NCI-H748 treated with DMSO at 0.1 percent for 48 hours (cell line): ENCODE measurements at regions not wholly inside any gene's neighbourhood (a gene's known extent, or its start where the extent isn't known, plus 50 kb on each side); places are given as distances from the start of the nearest gene placed in this dataset.

Experiments
- DNase-seq: peaks from one replicate; lab custom pipeline; 2025; lab: John Stamatoyannopoulos, UW

DNA sequence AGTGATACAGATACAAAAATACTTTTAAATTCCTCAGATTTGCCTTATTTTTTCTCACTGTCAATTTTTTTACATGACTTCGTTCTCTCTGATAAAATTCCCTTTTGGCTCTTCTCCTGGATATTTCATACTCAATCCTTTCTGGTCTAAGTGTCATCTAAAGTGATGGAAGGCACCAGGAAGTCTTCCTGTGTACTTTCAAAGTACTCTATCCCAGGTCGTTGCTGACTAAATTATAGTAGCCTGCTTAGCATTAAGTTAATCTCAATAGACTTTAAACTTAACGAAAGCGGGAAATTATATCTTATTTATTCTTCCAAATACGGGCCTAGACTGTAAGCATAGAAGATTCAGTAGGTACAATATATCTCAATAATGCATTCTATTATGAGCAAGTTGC, 67.8 kb downstream of the CASP12 start:
- DNase-seq: no peak

DNA sequence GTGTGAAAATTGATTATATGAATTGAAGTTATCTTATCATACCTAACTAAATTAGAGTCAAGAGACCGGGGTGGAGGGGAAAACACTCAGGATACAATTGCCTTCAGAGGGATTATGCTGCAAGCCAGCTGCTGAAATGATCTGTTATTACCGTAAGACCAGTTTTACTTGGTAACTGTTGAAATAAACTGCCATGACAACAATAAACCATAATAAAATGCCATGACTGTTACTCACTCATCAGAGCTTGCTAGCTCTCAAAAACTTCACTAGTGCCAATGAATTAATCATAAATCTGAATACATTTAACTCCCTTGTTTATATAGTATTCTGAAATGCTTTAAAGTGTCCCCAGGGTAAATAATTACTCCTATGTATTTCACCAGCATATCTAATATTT, 68.2 kb downstream of the CASP12 start:
- no peak for DNase-seq

DNA sequence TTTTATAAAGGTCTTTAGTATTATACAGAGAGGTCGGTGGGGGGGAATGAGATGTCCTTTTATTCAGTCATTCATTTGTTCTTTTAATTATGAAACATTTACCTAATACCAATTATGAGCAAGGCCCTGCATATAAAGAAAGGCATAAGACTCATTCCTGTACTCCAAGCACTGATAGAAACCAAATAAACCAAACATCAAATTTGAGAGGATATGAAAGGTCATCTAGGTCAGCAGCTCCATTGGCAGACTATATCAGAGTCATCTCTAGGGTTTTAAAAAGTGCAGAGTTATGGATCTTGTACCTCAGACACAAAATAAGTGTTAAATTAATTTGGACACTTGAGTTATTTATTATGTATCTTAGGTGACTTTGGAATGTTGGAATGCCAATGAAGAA, 71.5 kb downstream of the CASP12 start:
- no peak for DNase-seq

DNA sequence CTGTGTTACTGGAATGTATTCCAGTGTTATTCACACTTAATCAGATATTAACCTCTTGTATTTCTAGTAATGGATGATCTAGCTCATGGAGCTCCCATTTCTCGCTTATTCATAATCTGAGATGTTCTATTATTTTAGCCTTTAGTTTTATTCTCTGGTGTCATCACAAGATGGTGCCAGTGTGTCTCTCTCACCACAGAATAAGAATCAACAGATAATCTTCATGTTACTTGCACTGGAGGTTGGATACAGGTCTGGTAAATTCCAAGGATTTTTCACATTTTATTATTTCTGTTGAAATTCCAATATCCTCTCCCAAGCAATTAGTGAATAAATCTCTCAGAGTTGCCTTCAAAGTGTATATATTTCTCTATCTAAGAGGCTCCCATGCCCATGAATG, 74.6 kb downstream of the CASP12 start:
- DNase-seq: no peak

DNA sequence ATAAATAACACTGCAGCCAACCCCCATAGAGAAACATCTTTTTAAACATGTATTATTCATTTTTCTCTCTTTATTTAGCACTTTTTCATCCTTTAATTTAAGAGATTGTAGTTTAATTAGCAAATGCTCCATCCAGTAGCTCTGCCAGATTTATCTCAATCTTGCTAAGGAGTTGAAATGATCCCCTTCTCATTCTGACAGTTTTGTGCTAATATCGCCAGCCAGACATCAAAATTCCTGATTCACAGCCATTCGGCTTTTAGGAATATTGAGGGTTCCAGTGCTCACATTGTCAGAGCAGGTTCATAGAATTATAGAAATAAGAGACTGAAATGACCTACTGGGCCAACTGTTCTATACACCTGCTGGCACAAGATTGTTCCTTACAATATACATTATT, 77.8 kb downstream of the CASP12 start:
- no peak for DNase-seq

DNA sequence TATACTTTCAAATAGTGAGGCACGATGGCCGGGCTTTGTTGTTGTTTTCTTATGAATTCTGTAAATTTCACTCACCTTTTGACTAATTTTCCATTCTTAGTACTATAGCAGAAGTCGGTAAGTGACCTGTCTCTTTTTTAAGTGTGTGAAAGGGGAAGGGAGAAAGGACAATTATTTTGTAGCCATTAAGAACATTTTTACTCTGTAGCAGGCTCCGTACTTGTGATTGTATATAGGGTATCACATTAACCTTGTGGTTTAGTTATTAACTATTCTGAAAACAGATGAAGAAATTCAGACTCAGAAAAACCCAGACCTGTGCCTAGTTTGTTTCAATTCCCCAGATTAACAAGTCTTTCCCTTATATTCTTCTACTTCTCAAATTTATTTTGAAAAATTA, 78.7 kb downstream of the CASP12 start:
- no peak for DNase-seq

DNA sequence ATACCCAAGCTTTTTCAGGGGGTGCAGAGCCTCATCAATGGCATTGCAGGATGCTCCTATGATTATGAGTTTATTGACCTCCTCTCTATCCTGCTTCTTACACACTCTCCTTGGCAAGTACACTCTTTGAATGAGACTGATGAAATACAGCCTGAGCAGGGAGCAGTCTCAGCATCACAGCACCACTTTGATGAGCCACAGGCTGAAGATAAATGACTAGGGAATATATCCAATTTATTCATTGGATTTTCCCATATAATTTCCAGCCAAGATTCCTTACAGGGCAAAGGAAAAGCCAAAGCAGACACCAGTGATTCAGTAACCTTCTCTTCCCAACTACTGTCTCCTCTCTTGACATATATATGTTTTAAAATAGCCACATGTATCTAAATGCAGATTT, 79.2 kb downstream of the CASP12 start:
- DNase-seq: no peak

DNA sequence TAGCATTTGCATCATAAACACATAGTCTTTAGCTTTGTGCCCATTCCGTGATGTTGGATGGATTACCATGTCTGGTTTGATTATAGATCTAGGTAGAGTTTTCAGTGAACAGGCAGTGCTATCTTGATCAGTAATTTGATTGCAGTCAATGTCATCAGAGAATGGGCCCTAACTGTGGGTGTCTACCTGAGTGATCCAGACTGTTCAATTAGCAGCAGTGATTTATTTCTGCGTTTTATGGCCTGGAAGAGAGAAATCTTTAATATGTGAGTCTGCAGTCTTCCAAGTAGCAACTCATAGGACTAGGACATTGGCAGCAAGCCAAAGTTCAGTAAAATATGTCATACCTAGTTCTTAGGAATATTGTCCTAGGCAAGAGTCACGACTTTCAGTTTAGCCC, 80.3 kb downstream of the CASP12 start:
- DNase-seq: no peak

DNA sequence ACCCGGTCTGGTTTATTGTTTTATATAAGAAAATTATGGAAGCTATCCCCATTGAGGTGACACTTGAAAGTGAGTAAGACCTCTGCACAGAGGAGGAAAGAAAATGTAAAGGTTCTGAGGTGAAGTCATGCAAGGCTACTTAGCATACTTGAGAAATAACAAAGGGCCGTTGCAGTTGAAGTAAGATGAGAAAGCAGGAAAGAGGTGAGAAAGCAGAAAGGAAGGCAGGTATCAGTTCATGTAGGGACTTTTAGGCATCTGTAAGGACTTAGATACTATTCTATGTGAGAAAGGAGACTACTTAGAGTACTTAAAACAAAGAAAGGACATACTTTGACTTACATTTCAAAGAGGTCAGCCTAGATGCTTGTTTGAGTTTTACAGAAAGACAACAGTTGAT, 84.7 kb downstream of the CASP12 start:
- no peak for DNase-seq

DNA sequence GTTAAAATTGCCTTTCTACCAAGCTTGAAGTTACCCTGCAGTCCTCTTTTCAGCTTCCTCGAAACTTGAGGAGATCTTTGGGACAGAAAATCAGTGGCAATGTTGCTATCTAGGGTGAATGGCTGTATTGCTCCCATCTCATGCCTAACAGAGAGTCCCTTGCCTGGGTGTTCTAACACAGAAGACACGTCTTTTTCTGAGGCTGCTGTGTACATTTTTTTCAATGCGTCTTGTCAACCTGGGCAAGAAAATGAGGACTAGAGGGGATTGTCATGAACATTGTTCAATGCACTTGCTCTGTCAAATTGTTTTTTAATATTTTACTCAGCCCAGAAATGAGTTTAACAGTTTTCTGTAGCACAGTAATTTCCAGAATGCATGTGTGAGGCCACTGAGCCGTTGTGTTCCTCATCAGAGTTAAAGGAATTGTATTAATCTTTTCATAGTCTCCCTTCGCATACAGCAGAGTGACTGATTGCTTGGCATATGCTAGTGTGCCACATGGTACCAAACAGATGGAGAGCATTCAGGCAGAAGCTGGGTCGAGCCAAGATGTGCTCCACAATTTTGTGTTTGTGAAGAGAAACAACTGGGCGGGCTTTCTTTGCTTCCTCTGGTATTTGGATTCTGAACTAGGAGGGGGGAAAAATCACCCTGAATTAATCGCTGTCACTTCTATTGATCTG, 86.0 kb downstream of the CASP12 start:
- no peak for DNase-seq

DNA sequence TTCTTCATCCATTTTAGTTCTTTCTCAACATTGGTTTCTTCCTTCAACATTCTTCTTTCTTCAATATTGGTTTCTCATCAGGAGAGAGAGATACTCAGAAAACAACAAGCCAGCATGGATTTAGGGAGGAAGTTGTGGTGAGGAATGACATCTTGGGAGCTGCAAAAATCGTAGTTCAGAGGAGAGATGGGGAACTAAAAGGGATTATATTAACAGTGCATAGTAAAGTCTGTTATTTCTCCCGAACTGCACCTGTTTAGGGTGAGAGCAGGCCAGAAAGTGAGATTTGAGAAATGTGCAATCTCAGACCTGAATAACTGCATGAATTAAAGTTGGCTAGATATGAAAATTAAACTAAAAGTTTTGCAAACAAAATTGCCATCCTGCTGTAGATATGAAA, 94.5 kb downstream of the CASP12 start:
- no peak for DNase-seq

DNA sequence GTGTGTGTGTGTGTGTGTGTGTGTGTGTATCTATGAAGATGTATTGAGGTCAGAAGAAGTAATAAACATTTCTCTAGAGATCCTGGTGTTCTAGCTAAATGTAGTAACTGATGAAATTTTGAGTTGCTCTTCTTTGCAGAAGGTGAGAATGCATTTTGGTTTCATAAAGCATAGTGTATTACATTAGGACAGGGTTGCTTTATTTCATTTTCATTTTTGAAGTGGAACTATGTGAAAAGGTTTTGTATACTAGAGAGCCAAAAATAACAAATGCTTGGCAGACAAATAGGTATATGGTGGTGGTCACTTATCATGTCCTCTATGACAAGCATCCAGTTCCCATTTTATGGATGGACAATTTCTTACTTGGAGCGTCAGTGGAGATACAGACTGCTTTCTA, 99.0 kb downstream of the CASP12 start:
- DNase-seq: no peak

DNA sequence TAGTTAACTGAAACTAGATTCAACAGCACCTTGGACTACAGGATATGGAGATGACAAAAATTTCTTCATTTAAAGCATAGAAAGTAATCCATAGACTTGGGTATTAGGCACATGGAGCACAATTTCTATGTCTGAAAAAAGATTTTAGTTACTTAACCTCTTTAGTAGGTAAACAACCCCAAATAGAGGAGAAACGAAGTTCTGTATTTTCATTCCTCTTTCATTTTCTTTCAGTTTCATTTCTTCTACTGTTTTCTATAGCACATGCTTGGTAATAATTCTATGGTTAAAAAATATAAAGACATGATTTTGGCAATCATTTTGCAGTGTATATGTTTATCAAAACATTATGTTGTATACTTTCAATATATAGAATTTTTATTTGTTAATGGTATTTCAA, 99.5 kb downstream of the CASP12 start:
- DNase-seq: no peak

DNA sequence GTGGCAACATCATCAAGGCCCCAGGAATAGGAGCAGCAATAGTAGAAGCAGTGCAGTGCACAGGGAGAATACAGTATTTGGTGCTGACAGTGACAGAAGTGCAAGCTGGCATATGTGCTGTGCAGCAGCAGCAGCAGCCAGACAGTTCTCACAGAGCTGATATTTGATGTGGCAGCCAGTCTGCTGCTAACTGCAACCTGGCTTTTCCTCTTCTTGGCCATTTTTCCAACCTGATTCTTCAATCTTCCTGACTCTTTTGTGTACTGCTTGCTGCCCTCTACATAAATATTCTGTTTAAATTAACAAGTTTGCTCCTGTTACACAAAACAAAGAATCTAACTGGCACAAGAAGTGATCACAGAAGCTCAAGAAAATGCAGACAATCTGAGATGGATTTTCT, 102.0 kb downstream of the CASP12 start:
- no peak for DNase-seq

DNA sequence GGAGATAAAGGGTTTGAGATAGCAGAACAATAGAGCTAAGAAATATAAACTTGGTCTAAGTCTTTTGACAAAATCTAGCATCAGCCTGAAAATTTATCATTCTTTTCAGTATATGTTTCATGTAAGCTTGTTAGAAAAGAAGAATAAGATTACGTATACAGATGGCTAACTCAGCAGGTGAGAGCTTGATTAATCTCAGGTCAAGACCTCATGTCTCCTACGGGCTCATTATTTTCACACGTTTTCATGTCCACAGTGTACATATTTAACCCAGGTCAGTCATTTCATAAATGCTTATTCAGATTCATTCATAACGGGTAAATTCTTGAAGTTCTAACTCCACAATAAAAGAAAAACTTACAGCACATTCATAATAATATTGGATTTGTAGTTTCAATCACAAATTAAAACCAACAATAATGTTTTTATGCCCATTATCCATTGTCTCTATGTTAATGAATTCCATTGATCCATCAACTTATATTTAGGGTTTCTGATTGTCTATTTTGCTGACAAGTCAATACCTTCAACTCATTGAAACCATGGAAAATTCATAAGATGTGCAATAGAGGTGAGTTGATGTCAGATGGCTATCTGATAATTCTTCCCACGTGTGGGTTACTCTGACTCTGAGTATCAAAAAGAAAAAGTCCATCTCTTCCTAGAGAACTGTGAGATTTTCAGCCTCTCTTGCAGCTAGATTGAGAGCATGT, 102.6 kb downstream of the CASP12 start:
- DNase-seq: no peak

DNA sequence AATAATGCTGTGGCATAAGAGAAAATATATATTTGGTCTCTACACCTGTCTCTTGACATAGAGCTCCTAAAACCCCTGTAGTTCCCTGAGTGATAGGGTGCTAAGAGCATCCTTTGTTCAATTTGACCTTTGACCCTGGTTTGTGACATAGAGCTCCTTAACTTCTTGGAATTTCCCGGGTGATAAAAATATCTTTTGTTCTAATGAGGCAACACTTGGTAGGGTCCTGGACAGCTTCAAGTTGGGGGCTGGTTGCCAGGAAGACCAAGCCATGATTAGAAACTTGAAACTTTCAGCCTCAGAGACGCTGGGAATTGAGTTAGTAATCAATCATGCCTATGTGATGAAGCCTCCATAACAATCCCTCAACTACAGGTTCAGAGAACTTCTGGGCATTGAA, 105.4 kb downstream of the CASP12 start:
- DNase-seq: no peak

DNA sequence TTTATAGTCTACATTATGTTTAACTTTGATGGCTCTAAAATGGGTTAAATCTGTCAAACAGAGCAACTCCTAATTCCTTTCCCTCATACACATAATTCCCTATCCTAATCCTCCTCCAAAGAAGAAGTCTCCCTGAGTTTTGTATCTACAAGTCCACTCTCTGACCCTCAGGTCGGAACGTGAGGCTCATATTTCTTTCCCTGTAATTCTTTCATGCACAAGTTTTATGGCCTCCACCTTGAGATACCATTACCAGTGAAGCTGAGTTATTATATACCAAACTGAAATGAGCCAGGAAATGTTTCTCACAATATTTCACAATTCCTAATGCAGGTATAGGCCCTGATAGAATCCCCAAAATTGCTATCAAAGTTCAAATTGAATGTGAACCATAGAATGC, 106.4 kb downstream of the CASP12 start:
- no peak for DNase-seq

DNA sequence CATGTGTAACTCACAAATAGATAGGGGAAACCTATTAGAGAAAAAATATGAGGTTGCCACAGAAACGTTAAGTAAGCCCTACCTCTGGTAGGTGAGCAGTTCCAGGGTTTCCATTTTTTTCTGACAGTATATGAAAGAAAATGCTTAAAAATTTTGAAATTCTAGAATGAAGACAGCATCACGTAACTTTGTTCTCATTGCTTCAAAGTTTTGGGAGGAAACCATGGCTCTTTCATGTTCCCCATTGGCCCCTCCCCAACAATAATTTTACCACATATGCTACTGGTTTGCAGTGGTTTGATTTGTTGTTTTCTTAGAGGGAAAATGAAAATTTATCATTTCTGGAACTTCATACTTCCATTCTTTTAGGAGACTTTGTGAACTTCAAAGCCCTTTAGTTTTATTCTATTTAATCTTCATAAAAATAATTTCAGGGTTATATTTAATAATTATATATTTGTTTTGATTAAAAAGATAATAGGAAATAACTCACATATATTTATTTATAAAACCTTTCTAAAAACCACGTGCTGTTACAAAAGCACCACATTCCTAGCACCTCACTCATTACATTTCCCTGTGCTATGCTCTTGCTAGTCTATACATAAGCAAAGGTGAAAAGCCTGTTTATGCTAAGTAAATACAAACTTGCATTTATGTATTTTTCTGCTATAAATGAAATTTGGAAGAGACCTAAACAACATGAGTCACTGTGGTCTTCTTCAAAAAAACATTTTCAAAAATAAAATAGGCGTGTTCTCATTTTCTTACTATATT, 113.4 kb downstream of the CASP12 start:
- no peak for DNase-seq

DNA sequence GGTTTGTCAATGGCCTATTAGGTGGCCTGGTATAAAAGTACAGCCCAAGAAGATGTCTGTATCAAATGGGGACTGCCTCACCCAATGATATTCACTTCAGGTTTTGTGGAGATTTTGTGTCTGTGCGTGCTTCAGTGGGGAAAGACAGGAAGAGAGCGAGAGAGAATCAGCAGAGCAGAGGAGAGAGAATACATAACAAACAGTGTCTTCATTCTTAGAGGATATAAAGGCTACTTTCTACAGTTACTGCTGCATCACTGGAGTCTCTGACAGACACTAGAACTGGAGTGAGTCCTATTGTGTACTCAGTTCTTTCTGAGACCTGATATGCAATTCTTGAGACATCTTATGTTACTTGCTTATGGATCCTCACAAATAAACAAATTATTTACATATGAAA, 115.0 kb downstream of the CASP12 start:
- DNase-seq: no peak

DNA sequence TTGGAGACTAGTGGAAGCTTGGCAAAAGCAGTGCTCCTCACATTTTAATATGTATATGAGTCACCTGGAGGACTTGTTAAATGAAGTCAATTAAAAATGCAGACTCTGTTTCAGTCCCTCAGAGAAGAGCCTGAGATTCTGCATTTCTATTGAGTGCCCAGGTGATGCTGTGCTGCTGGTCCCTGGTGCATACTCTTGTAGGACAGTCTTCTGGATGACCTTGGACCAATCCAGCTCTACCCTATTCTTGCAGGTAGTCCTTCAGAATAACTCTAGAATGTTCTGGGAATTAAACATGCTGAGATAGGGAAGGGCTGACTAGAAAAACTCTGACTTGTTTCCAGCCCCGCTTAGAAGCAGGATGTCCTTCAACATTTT, 115.9 kb downstream of the CASP12 start:
- DNase-seq: no peak

DNA sequence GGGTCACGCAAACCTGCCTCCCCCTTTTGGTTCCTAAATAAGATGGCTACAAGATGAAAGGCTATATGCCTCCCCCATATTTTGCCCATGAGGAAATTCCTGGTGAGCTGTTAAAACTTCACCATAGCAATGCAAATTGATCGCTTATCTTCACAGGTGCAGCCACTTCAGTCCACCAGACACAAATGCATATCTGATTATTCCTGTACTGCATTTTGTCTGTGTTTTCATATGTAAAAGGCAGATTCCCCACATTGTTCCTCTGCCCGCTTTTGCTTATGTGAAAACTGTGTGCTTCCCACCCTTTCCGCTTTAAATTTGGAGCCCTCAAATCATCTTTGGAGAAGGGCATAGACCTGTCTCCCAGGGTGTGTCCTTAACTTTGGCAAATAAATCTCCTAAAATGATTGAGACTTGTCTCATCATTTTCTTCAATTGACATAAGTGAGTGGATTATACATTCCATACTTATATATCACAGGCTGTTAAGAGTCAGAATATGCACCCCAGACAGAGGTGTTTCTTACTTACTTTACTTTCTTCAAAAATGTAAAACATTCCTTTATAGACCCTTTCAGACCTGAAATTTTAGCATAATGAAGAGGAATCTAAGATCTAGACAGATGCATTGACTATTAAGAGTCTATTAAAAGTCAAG, 116.4 kb downstream of the CASP12 start:
- DNase-seq: no peak

DNA sequence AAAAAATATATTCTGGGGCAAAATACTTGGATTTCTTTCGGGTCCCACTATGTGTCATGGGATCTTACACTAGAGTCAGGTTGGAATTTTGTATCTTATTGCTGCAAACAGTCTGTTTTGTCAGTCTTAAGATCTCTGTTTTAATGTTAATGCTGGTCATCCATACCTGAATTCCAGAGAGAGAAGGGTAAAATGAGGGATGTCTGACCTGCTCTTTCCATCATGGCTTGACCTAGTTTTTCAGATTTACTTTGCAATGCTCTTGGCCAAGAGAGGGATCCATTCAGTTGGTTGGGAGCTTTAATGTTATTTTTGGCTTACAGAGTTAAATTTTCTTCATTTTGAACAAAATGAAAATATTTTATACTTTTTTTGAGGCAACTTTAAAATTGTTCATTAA, 117.2 kb downstream of the CASP12 start:
- DNase-seq: no peak
